Fibroblast of lung (primary cell): ENCODE measurements at regions not wholly inside any gene's neighbourhood (a gene's known extent, or its start where the extent isn't known, plus 50 kb on each side); places are given as distances from the start of the nearest gene placed in this dataset.

ENCODE experiments used
- EZH2 ChIP-seq: IDR thresholded peaks from 2 replicates; pipeline ENCODE4 v1.5.1; 2012; ENCODE audit warnings: low read length, control low read depth, mild to moderate bottlenecking; ENCODE audit errors: missing control alignments
- TF ChIP-seq, protein P1 (sequence below), 2 donors: IDR thresholded peaks in 1 of 2; conservative IDR thresholded peaks in 1 of 2; 1 replicate in 1 of 2; 2 replicates in 1 of 2; pipeline ENCODE4 v1.5.1; 2011 to 2012; ENCODE audit warnings: low read length in 2 of 2, control low read depth in 1 of 2, inconsistent platforms in 1 of 2, low read depth in 1 of 2, mild to moderate bottlenecking in 1 of 2

DNA sequence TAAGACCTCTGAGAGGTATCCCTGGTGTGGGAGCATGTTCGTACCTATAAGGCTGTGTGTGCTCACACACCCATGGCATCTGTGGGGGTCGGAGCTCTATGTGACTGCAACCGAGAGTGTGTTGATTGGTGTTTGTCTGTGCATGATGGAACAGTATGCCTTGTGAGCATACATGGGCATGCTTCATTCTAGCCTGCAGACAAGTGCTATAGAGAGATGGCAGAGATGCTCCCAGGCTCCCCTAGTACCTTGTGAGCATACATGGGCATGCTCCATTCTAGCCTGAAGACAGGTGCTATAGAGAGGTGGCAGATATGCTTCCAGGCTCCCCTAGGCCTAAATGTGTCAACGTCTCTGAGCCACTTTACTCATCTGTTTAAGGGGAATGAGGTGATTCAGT is 447.5 kb downstream of the INSC start:
- TF ChIP-seq, protein P1, sequence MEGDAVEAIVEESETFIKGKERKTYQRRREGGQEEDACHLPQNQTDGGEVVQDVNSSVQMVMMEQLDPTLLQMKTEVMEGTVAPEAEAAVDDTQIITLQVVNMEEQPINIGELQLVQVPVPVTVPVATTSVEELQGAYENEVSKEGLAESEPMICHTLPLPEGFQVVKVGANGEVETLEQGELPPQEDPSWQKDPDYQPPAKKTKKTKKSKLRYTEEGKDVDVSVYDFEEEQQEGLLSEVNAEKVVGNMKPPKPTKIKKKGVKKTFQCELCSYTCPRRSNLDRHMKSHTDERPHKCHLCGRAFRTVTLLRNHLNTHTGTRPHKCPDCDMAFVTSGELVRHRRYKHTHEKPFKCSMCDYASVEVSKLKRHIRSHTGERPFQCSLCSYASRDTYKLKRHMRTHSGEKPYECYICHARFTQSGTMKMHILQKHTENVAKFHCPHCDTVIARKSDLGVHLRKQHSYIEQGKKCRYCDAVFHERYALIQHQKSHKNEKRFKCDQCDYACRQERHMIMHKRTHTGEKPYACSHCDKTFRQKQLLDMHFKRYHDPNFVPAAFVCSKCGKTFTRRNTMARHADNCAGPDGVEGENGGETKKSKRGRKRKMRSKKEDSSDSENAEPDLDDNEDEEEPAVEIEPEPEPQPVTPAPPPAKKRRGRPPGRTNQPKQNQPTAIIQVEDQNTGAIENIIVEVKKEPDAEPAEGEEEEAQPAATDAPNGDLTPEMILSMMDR (conservative IDR thresholded peaks at IDR 0.05 in 1 of 2, IDR thresholded peaks at IDR 0.05 in 1 of 2; ENCODE audit: low read depth in 1 of 2, low read length in 2 of 2): no peak
- TF ChIP-seq EZH2: no peak
